WTC11 (cell line): ENCODE measurements at regions not wholly inside any gene's neighbourhood (a gene's known extent, or its start where the extent isn't known, plus 50 kb on each side); places are given as distances from the start of the nearest gene placed in this dataset.

Source experiments
- AFF4 ChIP-seq: sonication (generic); formaldehyde crosslinking; IDR thresholded peaks from 2 replicates; pipeline ENCODE4 v1.8.1; 2023; ENCODE audit warnings: mild to moderate bottlenecking, missing genetic modification reagents, borderline replicate concordance
- CTCF ChIP-seq: fragments of 200-600 bp; IDR thresholded peaks from 2 replicates; pipeline ENCODE4 v1.8.0; 2022; ENCODE audit warnings: antibody characterized with exemption
- JUN ChIP-seq: sonication (generic); formaldehyde crosslinking; IDR thresholded peaks from 2 replicates; pipeline ENCODE4 v1.8.0; 2023; ENCODE audit warnings: mild to moderate bottlenecking, missing genetic modification reagents
- NFATC4 ChIP-seq: fragments of 250-450 bp; sonication (Bioruptor Pico); IDR thresholded peaks from 2 replicates; pipeline ENCODE4 v1.9.0; 2021; ENCODE audit warnings: mild to moderate bottlenecking
- NFE2L1 ChIP-seq: sonication (generic); formaldehyde crosslinking; IDR thresholded peaks from 2 replicates; pipeline ENCODE4 v1.8.1; 2023; ENCODE audit warnings: missing genetic modification reagents
- ZBTB21 ChIP-seq: sonication (generic); formaldehyde crosslinking; IDR thresholded peaks from 2 replicates; pipeline ENCODE4 v1.8.1; 2023; ENCODE audit warnings: mild to moderate bottlenecking, missing genetic modification reagents, borderline replicate concordance
- ZBTB43 ChIP-seq: sonication (generic); formaldehyde crosslinking; IDR thresholded peaks from 2 replicates; pipeline ENCODE4 v1.8.1; 2023; ENCODE audit warnings: mild to moderate bottlenecking, missing genetic modification reagents
- ZNF232 ChIP-seq: sonication (generic); formaldehyde crosslinking; IDR thresholded peaks from 2 replicates; pipeline ENCODE4 v1.8.0; 2022; ENCODE audit warnings: mild to moderate bottlenecking, missing genetic modification reagents
- TF ChIP-seq, protein P1 (sequence below): sonication (generic); formaldehyde crosslinking; IDR thresholded peaks from 2 replicates; pipeline ENCODE4 v1.8.0; 2022; ENCODE audit warnings: mild to moderate bottlenecking, missing genetic modification reagents
- TF ChIP-seq, protein P2 (sequence below): fragments of 250-450 bp; sonication (Bioruptor Pico); IDR thresholded peaks from 2 replicates; pipeline ENCODE4 v1.9.0; 2021; ENCODE audit warnings: mild to moderate bottlenecking
- TF ChIP-seq, protein P3 (sequence below): sonication (generic); formaldehyde crosslinking; IDR thresholded peaks from 2 replicates; pipeline ENCODE4 v1.8.0; 2023; ENCODE audit warnings: missing genetic modification reagents

DNA sequence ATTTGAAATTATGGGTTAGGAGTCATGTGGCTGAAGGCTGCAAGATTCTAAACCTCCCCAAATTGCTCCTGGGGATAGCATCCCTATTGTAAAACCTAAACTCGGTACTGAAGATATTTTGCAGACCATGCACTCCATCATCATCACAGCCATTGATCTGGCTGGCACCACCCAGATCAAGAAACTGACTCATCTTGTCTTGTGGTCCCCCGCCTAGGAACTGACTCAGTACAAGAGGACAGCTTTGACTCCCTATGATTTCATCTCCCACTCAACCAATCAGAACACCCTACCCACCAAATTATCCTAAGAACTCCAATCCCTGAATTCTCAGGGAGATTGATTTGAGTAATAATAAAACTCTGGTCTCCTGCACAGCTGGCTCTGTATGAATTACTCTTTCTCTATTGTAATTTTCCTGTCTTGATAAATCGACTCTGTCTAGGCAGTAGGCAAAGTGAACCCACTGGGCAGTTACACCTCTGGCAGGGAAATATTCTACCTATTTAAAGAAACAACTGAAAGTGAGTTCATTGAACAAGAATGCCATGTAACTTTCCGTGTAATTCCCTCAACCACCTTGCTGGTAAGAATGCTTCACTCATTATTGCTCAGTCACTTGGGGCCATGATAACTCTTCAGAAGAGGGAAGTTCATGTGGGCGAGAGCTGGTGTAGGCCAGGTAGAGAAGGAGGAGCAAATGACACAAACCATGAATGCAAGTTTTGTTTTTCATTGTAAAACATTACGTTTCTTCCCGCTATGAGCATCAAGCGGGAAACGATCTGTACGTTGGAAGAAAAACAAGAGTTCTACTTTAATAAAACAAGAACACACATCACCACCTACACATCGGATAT, 602.9 kb upstream of the ARID1B start:
- no peak for TF ChIP-seq CTCF
- TF ChIP-seq, protein P1, sequence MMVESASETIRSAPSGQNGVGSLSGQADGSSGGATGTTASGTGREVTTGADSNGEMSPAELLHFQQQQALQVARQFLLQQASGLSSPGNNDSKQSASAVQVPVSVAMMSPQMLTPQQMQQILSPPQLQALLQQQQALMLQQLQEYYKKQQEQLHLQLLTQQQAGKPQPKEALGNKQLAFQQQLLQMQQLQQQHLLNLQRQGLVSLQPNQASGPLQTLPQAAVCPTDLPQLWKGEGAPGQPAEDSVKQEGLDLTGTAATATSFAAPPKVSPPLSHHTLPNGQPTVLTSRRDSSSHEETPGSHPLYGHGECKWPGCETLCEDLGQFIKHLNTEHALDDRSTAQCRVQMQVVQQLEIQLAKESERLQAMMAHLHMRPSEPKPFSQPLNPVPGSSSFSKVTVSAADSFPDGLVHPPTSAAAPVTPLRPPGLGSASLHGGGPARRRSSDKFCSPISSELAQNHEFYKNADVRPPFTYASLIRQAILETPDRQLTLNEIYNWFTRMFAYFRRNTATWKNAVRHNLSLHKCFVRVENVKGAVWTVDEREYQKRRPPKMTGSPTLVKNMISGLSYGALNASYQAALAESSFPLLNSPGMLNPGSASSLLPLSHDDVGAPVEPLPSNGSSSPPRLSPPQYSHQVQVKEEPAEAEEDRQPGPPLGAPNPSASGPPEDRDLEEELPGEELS (CRISPR knock-in tag), result no peak
- TF ChIP-seq JUN (CRISPR knock-in tag), result no peak
- no peak for TF ChIP-seq ZNF232 (CRISPR knock-in tag)
- TF ChIP-seq ZBTB21 (CRISPR knock-in tag), result no peak
- TF ChIP-seq NFE2L1 (CRISPR knock-in tag), result no peak
- TF ChIP-seq, protein P2, sequence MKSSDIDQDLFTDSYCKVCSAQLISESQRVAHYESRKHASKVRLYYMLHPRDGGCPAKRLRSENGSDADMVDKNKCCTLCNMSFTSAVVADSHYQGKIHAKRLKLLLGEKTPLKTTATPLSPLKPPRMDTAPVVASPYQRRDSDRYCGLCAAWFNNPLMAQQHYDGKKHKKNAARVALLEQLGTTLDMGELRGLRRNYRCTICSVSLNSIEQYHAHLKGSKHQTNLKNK (CRISPR knock-in tag), result no peak
- TF ChIP-seq ZBTB43, result no peak
- no peak for TF ChIP-seq AFF4 (CRISPR knock-in tag)
- TF ChIP-seq, protein P3, sequence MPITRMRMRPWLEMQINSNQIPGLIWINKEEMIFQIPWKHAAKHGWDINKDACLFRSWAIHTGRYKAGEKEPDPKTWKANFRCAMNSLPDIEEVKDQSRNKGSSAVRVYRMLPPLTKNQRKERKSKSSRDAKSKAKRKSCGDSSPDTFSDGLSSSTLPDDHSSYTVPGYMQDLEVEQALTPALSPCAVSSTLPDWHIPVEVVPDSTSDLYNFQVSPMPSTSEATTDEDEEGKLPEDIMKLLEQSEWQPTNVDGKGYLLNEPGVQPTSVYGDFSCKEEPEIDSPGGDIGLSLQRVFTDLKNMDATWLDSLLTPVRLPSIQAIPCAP (CRISPR knock-in tag), result no peak
- no peak for TF ChIP-seq NFATC4 (CRISPR knock-in tag)
